Cardiac fibroblast (primary cell): ENCODE measurements at regions not wholly inside any gene's neighbourhood (a gene's known extent, or its start where the extent isn't known, plus 50 kb on each side); places are given as distances from the start of the nearest gene placed in this dataset.

Experiments used
- DNase-seq, 2 donors: peaks; one replicate each; pipeline versions ENCODE4 v3.0.0 to v3.0.0-alpha.2; 2010; ENCODE audit warnings: low read depth in 2 of 2
- H3K4me3 ChIP-seq, 2 donors: replicated peaks in 1 of 2; 1 replicate in 1 of 2; 2 replicates in 1 of 2; pipeline ENCODE4 v1.5.1; 2011; ENCODE audit warnings: low read depth in 2 of 2, low read length in 2 of 2, mild to moderate bottlenecking in 2 of 2, moderate library complexity in 1 of 2
- CTCF ChIP-seq: IDR thresholded peaks from one replicate; pipeline ENCODE4 v1.5.1; 2011; ENCODE audit warnings: low read depth, mild to moderate bottlenecking, low read length, inconsistent platforms

GRCh38 chrX:82081027-82081426 is 879.1 kb downstream of the SH3BGRL start:
- DNase-seq = no peak
- TF ChIP-seq CTCF = no peak
- H3K4me3 ChIP-seq = no peak overlapping the region

GRCh38 chrX:82087699-82088098 is 885.8 kb downstream of the SH3BGRL start:
- no peak for DNase-seq
- no peak for TF ChIP-seq CTCF
- no peak overlapping the region for H3K4me3 ChIP-seq

- DNase-seq = no peak
- H3K4me3 ChIP-seq = no peak overlapping the region
- no peak for TF ChIP-seq CTCF
These were observed 890.4 kb downstream of the SH3BGRL start for GRCh38 chrX:82092307-82092706.

- no peak overlapping the region for H3K4me3 ChIP-seq
- no peak for DNase-seq
- no peak for TF ChIP-seq CTCF
These were observed 923.2 kb downstream of the SH3BGRL start for GRCh38 chrX:82125103-82125502.

- DNase-seq = no peak
- H3K4me3 ChIP-seq = no peak overlapping the region
- TF ChIP-seq CTCF = no peak
These were observed 925.6 kb downstream of the SH3BGRL start for GRCh38 chrX:82127228-82128123.

- DNase-seq = no peak
- no peak overlapping the region for H3K4me3 ChIP-seq
- TF ChIP-seq CTCF = no peak
These were observed 932.5 kb downstream of the SH3BGRL start for GRCh38 chrX:82134378-82134777.
